Limb (tissue), 2 donors: ENCODE measurements at regions not wholly inside any gene's neighbourhood (a gene's known extent, or its start where the extent isn't known, plus 50 kb on each side); places are given as distances from the start of the nearest gene placed in this dataset.

Source experiments
- DNase-seq, 2 donors: peaks; one replicate each; pipeline ENCODE4 v3.0.0-alpha.2; 2016; ENCODE audit errors: extremely low spot score in 2 of 2

DNA sequence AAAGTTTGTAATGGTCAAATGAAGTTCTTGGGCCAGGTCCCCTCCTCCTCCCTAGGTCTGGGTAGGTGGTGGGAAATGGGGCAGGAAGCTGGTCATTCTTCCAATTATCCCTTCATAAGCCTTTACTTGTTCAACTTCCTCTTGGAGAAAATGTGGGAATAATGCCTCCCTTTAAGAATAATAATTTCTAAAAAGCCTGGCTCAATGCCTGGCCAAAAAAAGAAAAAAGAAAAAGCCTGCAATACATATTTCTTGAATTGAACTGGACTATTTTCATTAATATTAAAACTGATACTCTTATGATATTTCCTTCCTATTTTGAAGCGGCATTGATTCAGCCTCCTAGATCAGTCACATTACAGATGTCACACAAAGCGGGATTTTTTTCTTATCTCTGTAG lies 600.9 kb downstream of the CCDC171 start:
- DNase-seq: no peak

GRCh38 chr9:16154521-16155078 lies 601.8 kb downstream of the CCDC171 start:
- peak in 1 of 2 donors; percentile 82 for DNase-seq

DNA sequence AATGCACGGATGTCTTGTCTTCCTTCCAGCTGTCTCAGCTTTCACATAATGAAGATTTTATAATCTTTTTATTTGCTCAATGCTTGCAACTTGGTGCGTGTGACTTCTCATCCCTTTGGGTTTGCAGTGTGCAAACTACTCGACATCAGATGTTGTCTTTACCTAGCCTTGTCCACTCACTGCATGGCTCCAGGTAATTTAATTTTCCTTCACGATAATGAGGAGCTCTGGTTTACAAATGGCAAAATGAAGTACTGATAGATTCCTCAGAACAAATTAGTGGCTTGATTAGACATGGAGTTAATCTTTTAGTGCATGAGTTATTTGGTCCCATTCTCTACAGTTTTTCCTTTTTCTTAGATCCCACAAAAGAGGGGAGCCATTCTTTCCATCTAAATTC lies 603.0 kb downstream of the CCDC171 start:
- no peak for DNase-seq

DNA sequence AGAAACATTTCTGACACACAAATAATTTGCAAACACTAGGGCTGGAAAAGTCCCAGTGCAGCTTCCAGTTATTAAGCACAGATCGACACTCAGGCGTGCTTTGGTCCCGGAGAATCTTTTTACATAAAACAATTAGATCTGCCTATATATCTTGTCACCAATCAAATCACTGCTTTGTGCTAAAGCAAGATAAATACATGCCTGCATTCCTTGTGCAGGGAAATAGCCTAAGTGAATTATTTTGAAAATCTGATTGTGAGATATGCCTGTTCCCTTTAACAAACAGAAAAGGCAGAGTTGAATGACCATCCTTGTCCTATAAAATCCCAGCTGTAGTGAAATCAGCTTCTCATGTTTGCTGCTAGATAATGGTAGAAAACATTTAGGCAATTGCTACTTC lies 604.4 kb downstream of the CCDC171 start:
- no peak for DNase-seq

- no peak for DNase-seq
These were observed 604.8 kb downstream of the CCDC171 start for GRCh38 chr9:16157651-16158050.

GRCh38 chr9:16158093-16158492 lies 605.2 kb downstream of the CCDC171 start:
- no peak for DNase-seq

- DNase-seq: no peak
These were observed 608.6 kb downstream of the CCDC171 start for GRCh38 chr9:16161483-16161882.

GRCh38 chr9:16170119-16170518 lies 617.3 kb downstream of the CCDC171 start:
- no peak for DNase-seq

DNA sequence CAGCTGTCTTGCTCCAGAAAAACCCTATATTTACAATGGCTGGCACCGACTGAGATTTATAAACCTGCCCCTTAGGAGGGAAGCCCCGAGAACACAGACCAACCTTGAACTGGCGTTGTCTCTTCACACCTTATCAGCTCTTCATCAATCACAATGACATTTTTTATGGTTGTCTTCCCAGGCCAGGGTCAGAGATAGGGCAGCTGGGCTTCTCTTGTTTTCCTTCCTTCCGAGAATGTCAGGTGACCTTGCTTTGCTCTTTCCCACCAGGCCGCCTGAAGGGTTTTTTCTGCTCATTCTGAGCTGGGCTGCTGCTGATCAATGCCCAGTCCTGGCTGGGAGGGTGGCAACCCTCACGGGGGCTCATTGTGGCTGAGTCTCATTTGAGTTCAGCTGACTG lies 619.1 kb downstream of the CCDC171 start:
- DNase-seq: no peak

- DNase-seq: no peak
These were observed 620.0 kb downstream of the CCDC171 start for GRCh38 chr9:16172796-16173195.

GRCh38 chr9:16174915-16175314 lies 622.1 kb downstream of the CCDC171 start:
- DNase-seq: no peak

DNA sequence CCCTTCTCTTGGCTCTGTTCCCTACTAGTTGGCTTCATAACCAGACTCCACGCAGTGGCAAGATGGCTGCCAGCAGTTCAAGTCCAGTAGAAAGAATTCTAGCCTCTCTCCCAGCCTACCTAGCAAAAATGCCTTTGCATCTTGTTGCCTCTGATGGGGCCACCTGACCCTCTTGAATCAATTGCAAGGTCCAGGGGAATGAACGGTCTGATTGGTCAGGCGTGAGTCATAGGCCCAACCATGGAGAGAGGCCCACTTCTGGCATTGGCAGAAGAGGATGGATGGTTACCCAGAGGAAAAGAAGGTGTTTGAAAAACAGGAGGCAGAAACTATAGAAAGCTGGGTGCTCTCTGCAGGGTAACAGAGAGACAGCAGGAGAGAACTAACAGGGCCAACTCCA lies 622.6 kb downstream of the CCDC171 start:
- DNase-seq: no peak

DNA sequence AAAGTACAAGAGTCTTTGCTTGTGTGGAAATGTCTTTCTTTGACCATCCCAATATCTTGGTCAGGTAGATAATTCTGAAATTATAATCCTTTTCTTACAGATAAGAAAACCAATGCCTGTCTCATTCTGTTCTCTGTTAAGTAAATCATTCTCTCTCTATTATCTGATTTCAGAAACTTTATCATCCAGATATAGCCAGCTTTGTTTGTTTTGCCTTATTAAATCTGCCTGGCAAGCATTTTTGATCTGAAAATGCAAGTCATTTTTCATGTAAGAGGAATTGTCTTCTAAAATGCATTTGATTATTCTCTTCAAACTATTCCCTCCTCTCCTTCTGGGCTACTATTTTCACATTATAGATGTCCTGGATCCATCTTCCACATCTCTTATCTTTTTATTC lies 625.5 kb downstream of the CCDC171 start:
- no peak for DNase-seq

- DNase-seq: no peak
These were observed 626.7 kb downstream of the CCDC171 start for GRCh38 chr9:16179566-16179965.

DNA sequence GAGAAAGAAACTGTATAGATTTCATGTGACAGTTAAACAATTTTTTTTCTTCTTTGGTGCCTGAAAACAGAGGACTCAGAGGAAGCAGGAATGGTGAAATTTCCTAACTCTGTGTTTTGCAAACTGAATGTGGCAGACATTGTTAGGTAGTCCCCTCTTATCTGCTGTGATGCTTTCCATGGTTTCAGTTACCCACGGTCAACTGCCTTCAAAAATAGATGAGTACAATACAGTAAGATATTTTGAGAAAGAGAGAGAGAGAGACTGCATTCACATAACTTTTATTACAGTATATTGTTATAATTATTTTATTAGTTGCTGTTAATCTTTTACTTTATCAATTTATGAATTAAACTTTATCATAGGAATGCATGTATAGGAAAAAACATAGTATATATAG lies 627.2 kb downstream of the CCDC171 start:
- no peak for DNase-seq

- DNase-seq: no peak
These were observed 627.7 kb downstream of the CCDC171 start for GRCh38 chr9:16180546-16180945.

DNA sequence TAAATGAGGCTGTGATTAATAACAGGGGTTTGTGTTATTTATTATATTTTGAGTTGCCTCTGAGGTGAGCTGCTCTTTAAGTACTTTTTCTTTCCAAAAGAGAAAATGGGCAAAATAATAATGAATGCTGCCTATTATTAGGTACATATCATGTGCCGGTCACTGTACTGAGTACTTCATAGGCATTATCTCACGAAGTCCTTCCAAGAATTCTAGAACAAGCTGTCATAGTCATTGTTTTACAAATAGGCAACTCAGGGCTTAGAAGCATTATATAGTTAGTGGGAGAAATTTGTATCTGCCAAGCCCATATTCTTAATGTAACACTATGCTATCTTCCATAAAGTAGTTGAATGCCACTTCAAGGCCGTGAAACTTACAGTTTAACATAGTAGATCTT lies 628.7 kb downstream of the CCDC171 start:
- DNase-seq: no peak

DNA sequence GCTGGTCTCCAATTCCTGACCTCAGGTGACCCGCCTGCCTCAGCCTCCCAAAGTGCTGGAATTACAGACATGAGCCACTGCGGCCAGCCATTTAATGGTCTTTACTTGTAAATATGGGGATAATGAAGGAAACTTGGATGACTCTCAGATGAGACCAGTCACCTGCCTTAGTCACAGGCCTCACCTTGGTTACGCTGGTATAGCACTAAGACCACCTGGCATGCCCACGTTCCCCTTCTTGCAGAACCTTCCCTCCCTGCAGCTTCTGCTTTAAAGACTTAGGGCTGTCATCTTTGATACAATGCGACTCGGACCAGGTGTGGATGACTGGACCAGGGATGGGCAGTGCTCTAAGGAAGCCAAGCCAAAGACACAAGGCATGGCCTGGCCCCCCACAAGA lies 629.9 kb downstream of the CCDC171 start:
- no peak for DNase-seq

DNA sequence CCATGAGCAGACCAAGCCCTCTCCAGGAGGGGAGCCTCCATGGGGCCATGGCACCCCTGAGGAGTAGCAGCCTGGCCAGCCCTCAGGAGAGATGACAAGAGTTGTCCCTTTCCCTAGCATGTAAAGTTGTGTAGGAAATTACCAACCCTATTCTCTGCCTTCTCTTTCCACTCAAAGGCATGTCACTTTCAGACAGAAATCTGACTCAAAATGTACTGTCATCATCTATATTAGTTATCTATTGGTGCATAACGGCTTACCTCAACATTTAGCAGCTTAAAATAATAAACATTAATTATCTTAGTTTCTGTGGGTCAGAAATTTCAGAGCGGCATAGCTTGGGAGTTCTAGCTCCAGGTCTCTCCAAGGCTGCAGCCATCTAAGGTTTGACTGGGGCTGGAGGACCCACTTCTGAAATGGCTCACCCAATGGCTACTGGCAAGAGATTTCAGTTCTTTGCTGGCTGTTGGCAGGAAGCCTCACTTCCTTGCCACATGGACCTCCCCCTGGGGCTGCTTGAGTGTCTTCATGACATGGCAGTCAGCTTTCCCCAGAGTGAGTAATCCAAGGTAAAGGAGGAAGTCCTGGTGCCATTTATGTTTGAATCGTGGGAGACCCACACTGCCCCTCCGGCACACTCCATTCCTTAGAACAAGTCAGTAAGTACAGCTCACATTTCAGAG lies 632.3 kb downstream of the CCDC171 start:
- DNase-seq: no peak

- DNase-seq: no peak
These were observed 638.3 kb downstream of the CCDC171 start for GRCh38 chr9:16191191-16191590.

DNA sequence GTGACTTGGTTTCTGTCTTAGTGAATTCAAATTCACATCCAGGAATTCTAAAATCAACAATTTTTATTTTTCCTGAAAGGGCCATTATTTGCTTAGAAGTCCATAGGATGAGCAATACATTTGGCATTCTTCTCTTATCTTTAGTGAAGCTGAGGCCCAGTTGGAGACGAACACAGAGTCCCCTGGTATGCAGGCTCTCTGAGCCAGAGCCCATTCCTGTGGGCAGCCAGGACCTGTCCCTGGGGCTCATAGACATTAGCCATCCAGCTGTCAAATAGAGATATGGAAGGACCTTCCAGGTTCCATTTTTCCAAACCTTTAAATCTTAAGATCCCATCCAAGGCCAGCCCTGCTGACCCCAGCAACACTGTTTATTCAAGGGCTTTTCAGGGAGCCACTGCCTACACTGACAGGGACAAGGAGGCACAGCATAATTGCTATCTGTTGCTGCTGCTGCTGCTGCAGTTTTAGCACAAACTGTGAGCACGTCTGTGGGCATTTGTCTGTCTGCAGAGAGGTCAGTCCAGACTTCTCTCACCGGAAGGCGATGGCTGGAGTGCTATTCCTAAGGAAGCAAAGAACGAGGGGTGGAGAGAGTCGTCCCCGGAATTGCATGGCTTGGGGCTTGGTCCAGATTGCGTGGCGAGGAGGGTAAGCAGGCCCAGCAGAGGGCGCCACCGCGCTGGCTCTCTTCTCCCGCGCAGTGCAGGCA lies 639.0 kb downstream of the CCDC171 start:
- peak; percentile 80 to 90 for DNase-seq

- DNase-seq: no peak
These were observed 639.7 kb downstream of the CCDC171 start for GRCh38 chr9:16192403-16193017.

DNA sequence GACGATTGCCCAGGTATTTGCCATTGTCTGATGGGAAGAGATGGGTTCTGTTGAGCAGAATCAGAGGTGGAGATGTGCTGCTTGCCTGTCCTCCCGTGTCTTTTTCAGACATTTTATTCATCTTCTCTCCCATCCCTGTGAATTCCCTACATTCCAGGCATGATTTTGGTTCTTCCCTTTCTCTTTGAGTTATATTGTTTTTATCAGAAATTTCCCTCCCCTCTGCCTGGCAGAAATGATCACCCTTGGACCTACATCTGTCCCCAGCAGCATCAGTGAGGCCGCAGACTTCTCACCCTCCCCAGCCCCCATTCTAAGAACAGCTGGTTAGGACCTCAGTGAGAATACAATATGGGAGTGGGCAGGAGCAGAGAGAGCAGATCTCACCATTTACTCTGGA lies 640.2 kb downstream of the CCDC171 start:
- DNase-seq: no peak
